ENCODE measurements at regions not wholly inside any gene's neighbourhood (a gene's known extent, or its start where the extent isn't known, plus 50 kb on each side); places are given as distances from the start of the nearest gene placed in this dataset.

GRCh38 chr18:76252880-76253279 lies 242.2 kb downstream of the ZNF516 start:
- no peak overlapping the region for H3K27ac Mint-ChIP-seq (ENCODE audit: low read depth, unreplicated experiment)
- peak; percentile 63 for TF ChIP-seq CTCF (IDR thresholded peaks at IDR 0.05; ENCODE audit: unreplicated experiment)
- POLR2A ChIA-PET: interaction anchor here (0.7 to 0.8 kb wide), 2 partner anchors 9 to 202 kb away, joined by 3 read pairs; no protein-coding TSS in a partner anchor
- intact Hi-C loops (cut with micrococcal nuclease): loop anchor here (10.0 kb wide), 3 partner anchors 118 to 698 kb away; no protein-coding TSS in a partner anchor
- no peaks in the 10 kb centered on the region for H3K4me1 Mint-ChIP-seq (ENCODE audit: insufficient read depth, unreplicated experiment)
- CTCF ChIA-PET: interaction anchor here (0.6 to 1.5 kb wide), 10 partner anchors 11 to 1116 kb away, joined by 3 to 4 read pairs (median 3); no protein-coding TSS in a partner anchor
- H3K27me3 Mint-ChIP-seq (ENCODE audit: insufficient read depth, unreplicated experiment): no peaks in the 10 kb centered on the region
- H3K36me3 Mint-ChIP-seq (ENCODE audit: insufficient read depth, unreplicated experiment): no peaks in the 10 kb centered on the region
- no TSS peak for BruUV-seq (replicated peaks)
- H3K9me3 Mint-ChIP-seq (ENCODE audit: unreplicated experiment): no peaks in the 10 kb centered on the region
- no peak overlapping the region for H3K4me3 Mint-ChIP-seq (ENCODE audit: unreplicated experiment)
- DNase-seq (ENCODE audit: unreplicated experiment): peak; percentile 36

GRCh38 chr18:76252139-76252538 lies 242.9 kb downstream of the ZNF516 start:
- DNase-seq (ENCODE audit: unreplicated experiment): no peak
- Mint-ChIP-seq H3K36me3 (ENCODE audit: insufficient read depth, unreplicated experiment) (no peaks in the 10 kb centered on the region), H3K4me1 (ENCODE audit: insufficient read depth, unreplicated experiment) (no peaks in the 10 kb centered on the region), H3K27me3 (ENCODE audit: insufficient read depth, unreplicated experiment) (no peaks in the 10 kb centered on the region), H3K4me3 (ENCODE audit: unreplicated experiment) (no peak overlapping the region), H3K9me3 (ENCODE audit: unreplicated experiment) (no peaks in the 10 kb centered on the region), H3K27ac (ENCODE audit: low read depth, unreplicated experiment) (no peak overlapping the region)
- no peak for TF ChIP-seq CTCF (IDR thresholded peaks at IDR 0.05; ENCODE audit: unreplicated experiment)
- POLR2A ChIA-PET: no interaction called here
- CTCF ChIA-PET: interaction anchor here (0.6 to 1.5 kb wide), 6 partner anchors 19 to 492 kb away, joined by 3 to 4 read pairs (median 3); no protein-coding TSS in a partner anchor
- intact Hi-C loops (cut with micrococcal nuclease): loop anchor here (10.0 kb wide), 3 partner anchors 117 to 697 kb away; no protein-coding TSS in a partner anchor
- BruUV-seq (replicated peaks): no TSS peak

GRCh38 chr18:76251691-76252090 lies 243.4 kb downstream of the ZNF516 start:
- no peak for DNase-seq (ENCODE audit: unreplicated experiment)
- Mint-ChIP-seq H3K4me3 (ENCODE audit: unreplicated experiment) (no peak overlapping the region), H3K4me1 (ENCODE audit: insufficient read depth, unreplicated experiment) (no peaks in the 10 kb centered on the region), H3K9me3 (ENCODE audit: unreplicated experiment) (no peaks in the 10 kb centered on the region), H3K27me3 (ENCODE audit: insufficient read depth, unreplicated experiment) (no peaks in the 10 kb centered on the region), H3K36me3 (ENCODE audit: insufficient read depth, unreplicated experiment) (no peaks in the 10 kb centered on the region), H3K27ac (ENCODE audit: low read depth, unreplicated experiment) (no peak overlapping the region)
- TF ChIP-seq CTCF (IDR thresholded peaks at IDR 0.05; ENCODE audit: unreplicated experiment): no peak
- ChIA-PET POLR2A (no interaction called here), CTCF (no interaction called here)
- intact Hi-C loops (cut with micrococcal nuclease): loop anchor here (10.0 kb wide), 3 partner anchors 117 to 697 kb away; no protein-coding TSS in a partner anchor
- no TSS peak for BruUV-seq (replicated peaks)

GRCh38 chr18:76246590-76246989 lies 248.5 kb downstream of the ZNF516 start:
- H3K4me3 Mint-ChIP-seq (ENCODE audit: unreplicated experiment): no peak overlapping the region
- ChIA-PET CTCF (interaction anchor here (1.0 to 1.5 kb wide), 3 partner anchors 10 to 14 kb away, joined by 3 to 4 read pairs (median 4); no protein-coding TSS in a partner anchor), POLR2A (no interaction called here)
- no peak for DNase-seq (ENCODE audit: unreplicated experiment)
- intact Hi-C loops (cut with micrococcal nuclease): no loop called here
- BruUV-seq (replicated peaks): no TSS peak
- H3K27me3 Mint-ChIP-seq (ENCODE audit: insufficient read depth, unreplicated experiment): no peaks in the 10 kb centered on the region
- no peaks in the 10 kb centered on the region for H3K9me3 Mint-ChIP-seq (ENCODE audit: unreplicated experiment)
- no peaks in the 10 kb centered on the region for H3K4me1 Mint-ChIP-seq (ENCODE audit: insufficient read depth, unreplicated experiment)
- no peak for TF ChIP-seq CTCF (IDR thresholded peaks at IDR 0.05; ENCODE audit: unreplicated experiment)
- no peak overlapping the region for H3K27ac Mint-ChIP-seq (ENCODE audit: low read depth, unreplicated experiment)
- peaks cover 6% of the 10 kb centered on the region for H3K36me3 Mint-ChIP-seq (ENCODE audit: insufficient read depth, unreplicated experiment)

Data from MCF 10A (cell line).